K562 (cell line): ENCODE measurements at regions not wholly inside any gene's neighbourhood (a gene's known extent, or its start where the extent isn't known, plus 50 kb on each side); places are given as distances from the start of the nearest gene placed in this dataset.

Experiments
- ATAC-seq: fragments of 200-7000 bp; cut with Tn5 transposase; 3 replicates; pipeline ENCODE4 v1.9.1; 2020; ENCODE audit warnings: moderate library complexity
- BruUV-seq: library from RNA; stranded (reverse); fragments of 400-500 nt; replicated peaks from 2 replicates; lab custom pipeline; 2021; lab: Mats Ljungman, UMichigan
- CTCF ChIA-PET: fragments of 300-600 bp; formaldehyde crosslinking; extraction: SDS; loops from one replicate; lab custom pipeline; 2021; ENCODE audit warnings: low intra/inter-chr PET ratio; lab: Yijun Ruan, JAX
- POLR2A ChIA-PET: fragments of 300-600, 350-650 bp; sonication (Branson Sonifier 250); formaldehyde crosslinking; extraction: SDS; loops from one replicate; lab custom pipeline; 2021; ENCODE audit warnings: antibody characterized with exemption, inconsistent platforms; lab: Yijun Ruan, JAX
- DNase-seq, 4 experiments: peaks; one replicate each; pipeline versions ENCODE4 v3.0.0 to v3.0.0-alpha.2; 2011 to 2018; ENCODE audit warnings: low spot score in 3 of 4, mixed read lengths in 3 of 4; ENCODE audit errors: extremely low read depth in 1 of 4
- FAIRE-seq: peaks from 2 replicates; lab custom pipeline; 2011; peaks lifted over from hg19 to GRCh38; lab: Jason Lieb, UNC
- H2AFZ ChIP-seq: 2 replicates; pipeline ENCODE4 v1.6.0; 2011; ENCODE audit warnings: low read depth, low read length, control low read depth, inconsistent platforms
- H3K27ac ChIP-seq: fragments of 200-600 bp; 3 replicates; pipeline ENCODE4 v1.8.0; 2011; ENCODE audit warnings: low read depth, mild to moderate bottlenecking, control low read depth, inconsistent platforms, low read length, moderate library complexity, mixed read lengths; ENCODE audit errors: extremely low read depth
- H3K27me3 ChIP-seq, 2 experiments: fragments of 300-600 bp in 1 of 2; 2 replicates in 1 of 2; 3 replicates in 1 of 2; pipeline versions ENCODE4 v1.6.0 to v1.8.0; 2011; ENCODE audit warnings: inconsistent platforms in 2 of 2, low read length in 2 of 2, mild to moderate bottlenecking in 1 of 2, mixed read lengths in 1 of 2, moderate library complexity in 1 of 2; ENCODE audit not compliant: control insufficient read depth in 2 of 2, insufficient read depth in 2 of 2
- H3K36me3 ChIP-seq: fragments of 300-600 bp; 3 replicates; pipeline ENCODE4 v1.8.0; 2011; ENCODE audit warnings: mild to moderate bottlenecking, low read length, inconsistent platforms; ENCODE audit not compliant: control insufficient read depth, insufficient read depth
- H3K4me1 ChIP-seq, 2 experiments: fragments of 200-600 bp in 1 of 2; replicated peaks in 1 of 2; 2 replicates in 1 of 2; 3 replicates in 1 of 2; pipeline versions ENCODE4 v1.5.1 to v1.8.0; 2011; ENCODE audit warnings: inconsistent platforms in 2 of 2, low read length in 2 of 2, mild to moderate bottlenecking in 1 of 2, mixed read lengths in 1 of 2, moderate library complexity in 1 of 2; ENCODE audit not compliant: control insufficient read depth in 2 of 2, insufficient read depth in 2 of 2
- H3K4me2 ChIP-seq: 2 replicates; pipeline ENCODE4 v1.6.1; 2011; ENCODE audit warnings: low read length, control low read depth, inconsistent platforms, mixed read lengths; ENCODE audit not compliant: insufficient read depth
- H3K4me3 ChIP-seq: fragments of 200-600 bp; sonication (generic), shearing (Covaris generic); 2 replicates; pipeline ENCODE4 v1.5.1; 2016; ENCODE audit warnings: control low read depth, inconsistent platforms
- H3K79me2 ChIP-seq: fragments of 200-600 bp; 3 replicates; pipeline ENCODE4 v1.8.0; 2011; ENCODE audit warnings: low read length, inconsistent platforms; ENCODE audit not compliant: control insufficient read depth, insufficient read depth
- H3K9ac ChIP-seq, 2 experiments: 2 replicates each; pipeline versions ENCODE4 v1.6.0 to v1.6.1; 2011; ENCODE audit warnings: low read depth in 2 of 2, low read length in 2 of 2, control low read depth in 1 of 2, inconsistent platforms in 1 of 2, mild to moderate bottlenecking in 1 of 2, mixed read lengths in 1 of 2; ENCODE audit not compliant: insufficient read depth in 1 of 2
- H3K9me1 ChIP-seq: one replicate; pipeline ENCODE4 v1.6.0; 2011; ENCODE audit warnings: inconsistent platforms, mild to moderate bottlenecking, low read length, moderate library complexity; ENCODE audit not compliant: control insufficient read depth, insufficient read depth
- H3K9me3 ChIP-seq: replicated peaks from 2 replicates; pipeline ENCODE4 v1.5.1; 2011; ENCODE audit warnings: low read depth, low read length, inconsistent platforms; ENCODE audit not compliant: control insufficient read depth, insufficient read depth
- H4K20me1 ChIP-seq: replicated peaks from 2 replicates; pipeline ENCODE4 v1.6.1; 2011; ENCODE audit warnings: low read length, inconsistent platforms, mixed read lengths; ENCODE audit not compliant: control insufficient read depth, insufficient read depth
- CC2D1A ChIP-seq: fragments of 450-650 bp; IDR thresholded peaks from 2 replicates; pipeline ENCODE4 v1.6.1; 2017; ENCODE audit warnings: mild to moderate bottlenecking
- EGR1 ChIP-seq: fragments of 450-650 bp; conservative IDR thresholded peaks from 2 replicates; pipeline ENCODE4 v1.6.1; 2017; ENCODE audit warnings: mild to moderate bottlenecking
- FOXP1 ChIP-seq: sonication (generic); formaldehyde crosslinking; IDR thresholded peaks from 2 replicates; pipeline ENCODE4 v1.8.0; 2022; ENCODE audit warnings: mild to moderate bottlenecking, missing genetic modification reagents
- LEF1 ChIP-seq: fragments of 450-650 bp; IDR thresholded peaks from 2 replicates; pipeline ENCODE4 v1.6.1; 2016; ENCODE audit warnings: mild to moderate bottlenecking
- MXI1 ChIP-seq: IDR thresholded peaks from 2 replicates; pipeline ENCODE4 v1.6.1; 2011; ENCODE audit warnings: low read depth, mild to moderate bottlenecking, improper control_type of control experiment, low read length
- NR2C1 ChIP-seq, 2 experiments: fragments of 450-650 bp; IDR thresholded peaks; 2 replicates each; pipeline ENCODE4 v1.6.1; 2017; ENCODE audit warnings: mild to moderate bottlenecking in 2 of 2, antibody characterized with exemption in 1 of 2, inconsistent platforms in 1 of 2, missing compliant biosample characterization in 1 of 2, missing genetic modification characterization in 1 of 2
- STAT5A ChIP-seq: IDR thresholded peaks from 2 replicates; pipeline ENCODE4 v1.6.1; 2012; ENCODE audit warnings: low read length, inconsistent platforms, borderline replicate concordance
- ZNF121 ChIP-seq: sonication (generic); formaldehyde crosslinking; conservative IDR thresholded peaks from 2 replicates; pipeline ENCODE4 v1.8.0; 2022; ENCODE audit warnings: missing genetic modification reagents
- ZNF282 ChIP-seq: sonication (generic); formaldehyde crosslinking; IDR thresholded peaks from 2 replicates; pipeline ENCODE4 v1.8.1; 2023; ENCODE audit warnings: missing genetic modification reagents
- WGBS: fragments of 100-300 bp; shearing (Covaris generic); methylation state at CpG from one replicate; pipeline ENCODE4 v1.1.6; 2016; ENCODE audit warnings: low coverage, mixed read lengths; ENCODE audit not compliant: insufficient coverage; ENCODE audit errors: missing lambda C conversion rate; 5-methylcytosine and 5-hydroxymethylcytosine counted together
- in situ Hi-C: fragments of 300-500 bp; cut with MboI; formaldehyde crosslinking; loops from 4 replicates; pipeline ENCODE4 v1.15.0; 2018; ENCODE audit warnings: inconsistent platforms, mixed read lengths
- intact Hi-C: fragments of 100-400 bp; cut with micrococcal nuclease; formaldehyde crosslinking; loops from 2 replicates; pipeline ENCODE4 v1.14.2; 2022
- TF ChIP-seq, protein P1 (sequence below): fragments of 450-650 bp; formaldehyde crosslinking; IDR thresholded peaks from 2 replicates; pipeline ENCODE4 v1.4.0; 2020; ENCODE audit warnings: mild to moderate bottlenecking, mixed read lengths

DNA sequence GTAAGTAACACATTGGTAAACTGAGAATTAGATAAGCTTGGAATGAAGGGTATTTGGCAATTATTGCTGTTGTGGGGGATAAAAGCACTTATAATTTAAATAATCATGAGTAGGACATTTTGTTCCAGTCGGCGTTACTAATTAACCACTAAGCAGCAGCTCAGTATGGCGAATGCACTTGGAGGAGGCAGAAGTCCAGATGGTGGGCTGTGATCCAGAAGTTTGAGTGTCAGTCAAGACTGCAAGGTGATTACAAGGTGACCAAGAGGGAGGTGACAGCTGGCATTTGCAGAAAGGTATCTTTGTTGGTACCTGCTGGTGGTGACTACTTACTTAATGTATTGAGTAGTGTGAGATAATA, 643.6 kb upstream of the FAM98A start:
- no peak overlapping the region for H3K27ac ChIP-seq
- H3K36me3 ChIP-seq, result no peaks in the 10 kb centered on the region
- no peaks in the 10 kb centered on the region for H3K79me2 ChIP-seq
- TF ChIP-seq CC2D1A, result no peak
- DNase-seq, result no peak
- H3K9ac ChIP-seq, result no peak overlapping the region
- ChIA-PET CTCF (no interaction called here), POLR2A (no interaction called here)
- FAIRE-seq, result no peak
- no peak overlapping the region for H2AFZ ChIP-seq
- in situ Hi-C loops, result no loop called here
- H3K4me3 ChIP-seq, result no peak overlapping the region
- H3K4me1 ChIP-seq, result no peaks in the 10 kb centered on the region
- no peak for ATAC-seq
- 2% methylated on average over 3 of the region's 3 CpGs for WGBS
- BruUV-seq, result no TSS peak
- H3K4me2 ChIP-seq, result no peak overlapping the region
- intact Hi-C loops, result no loop called here
- H3K9me3 ChIP-seq, result no peaks in the 10 kb centered on the region
- no peaks in the 10 kb centered on the region for H3K9me1 ChIP-seq
- no peaks in the 10 kb centered on the region for H3K27me3 ChIP-seq
- no peaks in the 10 kb centered on the region for H4K20me1 ChIP-seq

DNA sequence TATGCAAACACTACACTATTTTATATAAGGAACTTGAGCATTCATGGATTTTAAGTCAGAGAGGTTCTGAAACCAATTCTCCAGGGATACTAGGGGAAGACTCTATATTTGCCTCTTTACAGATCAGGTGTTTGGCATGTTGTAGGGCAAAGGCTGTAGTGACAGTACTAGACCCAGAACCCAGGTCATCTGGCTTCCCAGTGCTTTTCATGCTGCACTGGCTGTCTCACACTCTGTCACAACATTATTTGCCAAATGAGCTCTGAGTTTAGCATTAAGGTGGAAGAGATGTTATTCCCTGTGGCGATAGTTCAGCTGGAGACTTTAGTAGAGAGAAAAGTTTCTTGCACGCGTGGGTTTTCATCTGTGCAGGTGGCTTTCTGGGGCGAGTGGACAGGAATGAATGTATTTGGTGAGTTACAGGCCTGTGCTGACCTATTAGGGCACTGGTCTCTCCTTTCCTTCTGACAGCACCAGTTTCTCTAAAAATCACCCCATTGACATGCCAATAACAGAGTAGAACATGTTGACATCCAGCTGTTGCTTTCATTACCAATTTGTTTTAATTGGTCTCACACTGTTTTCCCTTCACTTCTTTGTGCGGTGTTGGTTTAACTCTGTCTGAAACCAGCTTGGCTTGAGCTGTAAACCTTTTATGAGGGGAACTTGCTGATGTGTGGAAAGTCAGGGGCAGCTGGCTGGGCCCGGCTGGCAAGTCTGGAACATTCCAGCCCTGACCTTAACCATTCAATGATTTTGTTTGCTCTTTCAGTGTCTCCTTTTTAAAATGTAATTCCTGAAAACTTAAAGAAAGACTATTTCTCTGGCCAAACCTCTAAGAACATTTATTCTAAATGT, 643.0 kb upstream of the FAM98A start:
- Histone ChIP-seq H3K9me3 (no peaks in the 10 kb centered on the region), H3K4me2 (no peak overlapping the region), H3K9ac (no peak overlapping the region), H3K36me3 (no peaks in the 10 kb centered on the region), H3K4me3 (no peak overlapping the region), H4K20me1 (no peaks in the 10 kb centered on the region), H2AFZ (no peak overlapping the region), H3K27me3 (no peaks in the 10 kb centered on the region), H3K4me1 (no peaks in the 10 kb centered on the region), H3K79me2 (no peaks in the 10 kb centered on the region), H3K27ac (no peak overlapping the region), H3K9me1 (no peaks in the 10 kb centered on the region)
- intact Hi-C loops (no loop called here), in situ Hi-C loops (no loop called here)
- ChIA-PET CTCF (no interaction called here), POLR2A (no interaction called here)
- no TSS peak for BruUV-seq
- TF ChIP-seq LEF1 (no peak), ZNF282 (CRISPR knock-in tag) (no peak), MXI1 (no peak), STAT5A (no peak), EGR1 (no peak), ZNF121 (CRISPR knock-in tag) (no peak), FOXP1 (CRISPR knock-in tag) (no peak), NR2C1 (IDR thresholded peaks at IDR 0.05) (no peak), NR2C1 (tag; IDR thresholded peaks at IDR 0.05) (no peak)
- TF ChIP-seq, protein P1, sequence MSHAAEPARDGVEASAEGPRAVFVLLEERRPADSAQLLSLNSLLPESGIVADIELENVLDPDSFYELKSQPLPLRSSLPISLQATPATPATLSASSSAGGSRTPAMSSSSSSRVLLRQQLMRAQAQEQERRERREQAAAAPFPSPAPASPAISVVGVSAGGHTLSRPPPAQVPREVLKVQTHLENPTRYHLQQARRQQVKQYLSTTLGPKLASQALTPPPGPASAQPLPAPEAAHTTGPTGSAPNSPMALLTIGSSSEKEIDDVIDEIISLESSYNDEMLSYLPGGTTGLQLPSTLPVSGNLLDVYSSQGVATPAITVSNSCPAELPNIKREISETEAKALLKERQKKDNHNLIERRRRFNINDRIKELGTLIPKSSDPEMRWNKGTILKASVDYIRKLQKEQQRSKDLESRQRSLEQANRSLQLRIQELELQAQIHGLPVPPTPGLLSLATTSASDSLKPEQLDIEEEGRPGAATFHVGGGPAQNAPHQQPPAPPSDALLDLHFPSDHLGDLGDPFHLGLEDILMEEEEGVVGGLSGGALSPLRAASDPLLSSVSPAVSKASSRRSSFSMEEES (CRISPR knock-in tag), result no peak
- 0% methylated on average over 6 of the region's 6 CpGs for WGBS
- ATAC-seq (no peak), FAIRE-seq (no peak), DNase-seq (no peak)
